C4-2B (cell line): ENCODE measurements at regions not wholly inside any gene's neighbourhood (a gene's known extent, or its start where the extent isn't known, plus 50 kb on each side); places are given as distances from the start of the nearest gene placed in this dataset.

Experiments
- H3K27ac ChIP-seq: fragments of 450-650 bp; 2 replicates; pipeline ENCODE4 v1.5.1; 2017
- CTCF ChIP-seq: fragments of 450-650 bp; conservative IDR thresholded peaks from 2 replicates; pipeline ENCODE4 v1.5.1; 2017; ENCODE audit warnings: mild to moderate bottlenecking
- ZFX ChIP-seq: fragments of 450-650 bp; IDR thresholded peaks from 2 replicates; pipeline ENCODE4 v1.6.1; 2017

GRCh38 chr6:56345376-56345995, 98.1 kb upstream of the COL21A1 start:
- TF ChIP-seq ZFX (no peak), CTCF (no peak)
- no peak overlapping the region for H3K27ac ChIP-seq

- no peak for TF ChIP-seq CTCF
- no peak for TF ChIP-seq ZFX
- H3K27ac ChIP-seq, result no peak overlapping the region
Measured at GRCh38 chr6:56343295-56343694, 95.9 kb upstream of the COL21A1 start.

GRCh38 chr6:56339524-56339923, 92.1 kb upstream of the COL21A1 start:
- H3K27ac ChIP-seq, result no peak overlapping the region
- TF ChIP-seq ZFX, result no peak
- no peak for TF ChIP-seq CTCF

GRCh38 chr6:56335726-56336125, 88.3 kb upstream of the COL21A1 start:
- H3K27ac ChIP-seq, result no peak overlapping the region
- no peak for TF ChIP-seq CTCF
- TF ChIP-seq ZFX, result no peak

GRCh38 chr6:56334937-56335336, 87.6 kb upstream of the COL21A1 start:
- TF ChIP-seq CTCF (no peak), ZFX (no peak)
- no peak overlapping the region for H3K27ac ChIP-seq

- TF ChIP-seq CTCF (no peak), ZFX (no peak)
- no peak overlapping the region for H3K27ac ChIP-seq
Measured at GRCh38 chr6:56329271-56330050, 82.1 kb upstream of the COL21A1 start.

GRCh38 chr6:56328728-56329090, 81.3 kb upstream of the COL21A1 start:
- H3K27ac ChIP-seq, result no peak overlapping the region
- no peak for TF ChIP-seq ZFX
